Hematopoietic multipotent progenitor cell treated with erythropoietin and hydrocortisone succinate and interleukin-3 and kit ligand, for 17 days (in vitro differentiated cells): ENCODE measurements at regions not wholly inside any gene's neighbourhood (a gene's known extent, or its start where the extent isn't known, plus 50 kb on each side); places are given as distances from the start of the nearest gene placed in this dataset.

Experiments used
- DNase-seq: peaks from one replicate; pipeline ENCODE4 v3.0.0-alpha.2; 2015; ENCODE audit warnings: low spot score

DNA sequence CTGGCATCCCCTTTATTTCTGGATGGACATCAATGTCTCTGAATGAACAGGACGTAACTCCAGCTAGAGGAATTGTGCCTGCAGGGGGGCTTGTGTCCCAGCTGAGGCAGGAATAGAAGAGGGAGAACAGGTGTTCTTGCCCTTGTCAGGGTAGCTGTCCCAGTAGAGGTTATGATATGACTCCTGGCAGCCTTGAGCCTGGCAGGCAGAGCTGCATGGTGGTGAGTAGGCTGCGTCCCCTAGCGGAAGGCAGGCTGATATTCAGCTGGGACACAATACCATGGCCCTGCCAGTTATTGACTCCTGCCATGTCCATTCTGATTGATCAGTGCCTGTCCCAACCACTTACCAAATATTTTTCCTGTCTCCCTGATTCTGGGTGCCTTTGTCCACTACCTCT is 197.2 kb downstream of the RAP2A start:
- no peak for DNase-seq

DNA sequence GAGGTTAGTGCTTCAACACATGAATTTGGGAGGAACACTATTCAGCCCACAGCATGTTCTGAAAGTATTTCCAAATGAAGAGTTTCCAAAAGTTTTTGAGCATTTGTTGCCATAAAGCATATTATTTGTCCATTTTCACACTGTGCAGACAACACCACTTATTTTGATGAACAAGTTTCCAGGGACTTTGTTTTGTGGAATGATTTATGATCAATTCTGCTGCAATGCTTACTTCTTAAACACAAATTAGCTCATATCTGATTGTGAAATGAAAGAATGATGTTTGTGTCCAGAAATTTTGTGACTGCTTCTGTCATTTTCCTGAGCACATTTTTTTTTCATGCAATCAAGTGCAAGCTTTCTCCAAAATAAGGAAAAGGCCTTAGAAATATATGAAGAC is 205.3 kb downstream of the RAP2A start:
- DNase-seq = no peak

DNA sequence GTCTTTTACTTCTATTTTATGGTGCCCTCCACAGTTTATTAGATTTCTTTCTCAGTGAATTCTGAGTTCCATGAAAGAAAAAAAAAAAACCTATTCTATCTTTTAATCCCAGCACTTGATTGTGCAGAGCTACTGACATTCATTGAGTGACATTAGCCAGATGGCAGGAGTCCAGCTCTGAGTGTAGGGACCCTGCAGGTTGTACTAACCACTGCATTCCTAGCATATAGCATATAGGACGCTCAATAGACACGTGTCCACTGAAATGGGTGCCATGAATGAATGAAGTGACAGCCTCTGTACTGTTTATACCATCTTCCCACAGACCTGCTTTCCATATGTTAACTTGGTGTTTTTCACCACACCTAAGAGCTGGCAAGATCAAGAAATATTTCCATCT is 206.3 kb downstream of the RAP2A start:
- DNase-seq = no peak

DNA sequence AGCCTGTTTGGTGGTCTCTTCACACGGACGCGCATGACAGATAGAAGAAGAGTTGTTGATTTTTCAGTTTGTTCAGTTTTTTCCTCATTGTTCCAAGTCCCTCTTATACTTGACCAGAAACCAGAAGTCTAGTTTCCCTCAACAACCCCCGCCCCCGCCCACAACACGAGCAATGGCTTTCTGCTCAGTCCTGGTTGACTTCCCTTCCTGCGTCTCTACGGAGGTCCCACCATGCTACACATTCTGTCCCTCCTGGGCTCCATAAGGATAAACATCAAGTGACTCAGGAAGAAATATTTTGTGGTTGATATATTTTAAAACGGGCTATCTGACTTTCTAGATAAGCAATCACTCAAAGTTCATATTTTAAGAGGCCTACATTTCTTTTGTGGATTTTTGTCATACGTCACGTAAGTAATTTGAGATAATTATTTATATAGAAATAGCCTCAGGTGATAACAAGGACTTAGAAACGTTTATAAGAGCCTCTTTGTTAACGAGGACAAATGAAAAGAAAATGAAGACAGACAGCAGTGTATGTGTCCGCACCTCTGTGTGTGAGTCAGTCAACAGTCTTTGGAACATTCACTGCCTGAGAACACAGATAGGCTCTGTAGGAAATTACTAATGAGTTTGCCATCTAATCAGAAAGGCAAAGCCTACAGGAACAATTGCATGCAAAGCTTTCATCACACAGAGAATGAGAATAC is 214.4 kb downstream of the RAP2A start:
- no peak for DNase-seq

DNA sequence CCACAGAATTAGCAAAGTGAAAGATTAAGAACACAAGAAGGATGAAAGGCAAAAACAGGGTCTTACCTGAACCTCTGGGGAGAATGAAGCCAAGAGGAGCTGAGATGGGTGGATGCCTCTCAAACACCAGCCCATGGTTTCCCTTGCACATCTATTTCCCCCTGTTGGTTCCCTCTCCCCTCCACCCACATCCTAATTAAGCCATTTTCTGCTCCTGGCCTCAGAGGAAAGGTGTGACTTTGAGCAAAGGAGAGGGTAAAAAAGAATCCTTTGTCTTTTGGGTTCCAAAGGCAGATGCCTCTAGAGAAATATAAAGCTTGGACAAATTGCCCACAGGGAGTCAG is 214.9 kb downstream of the RAP2A start:
- DNase-seq = no peak

DNA sequence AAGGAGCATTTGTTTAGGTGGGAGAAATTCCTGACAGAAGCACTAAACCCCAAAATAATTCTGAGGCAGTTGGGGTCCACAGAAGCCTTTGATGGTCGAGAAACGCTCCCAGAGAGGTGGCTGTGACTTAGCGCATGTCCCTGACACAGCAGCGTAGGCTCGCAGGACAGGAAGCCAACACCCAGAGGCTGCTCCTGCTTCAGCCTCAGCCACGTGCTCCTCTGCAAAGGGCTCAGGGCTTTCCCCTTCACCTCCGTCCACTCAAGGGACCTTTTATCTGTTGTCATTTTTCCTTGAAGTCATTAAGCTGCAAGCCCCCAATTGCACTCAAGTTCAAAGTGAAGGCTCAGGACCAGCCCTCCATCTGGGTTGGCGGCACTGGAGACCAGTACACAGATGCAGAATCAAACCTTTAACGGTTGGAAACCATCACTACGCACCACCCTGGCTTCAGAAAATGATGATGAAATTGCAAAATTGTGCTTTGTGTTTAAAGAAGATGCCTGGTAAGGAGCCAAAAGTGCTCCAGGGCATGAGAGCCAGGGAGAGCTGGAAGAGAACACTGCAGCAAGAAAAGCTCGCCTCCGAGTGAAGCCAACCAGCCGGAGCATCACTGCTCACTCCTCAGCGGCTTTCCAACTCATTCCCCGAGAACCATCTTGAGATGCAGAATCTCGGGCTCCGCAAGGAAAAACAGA is 219.6 kb downstream of the RAP2A start:
- no peak for DNase-seq

DNA sequence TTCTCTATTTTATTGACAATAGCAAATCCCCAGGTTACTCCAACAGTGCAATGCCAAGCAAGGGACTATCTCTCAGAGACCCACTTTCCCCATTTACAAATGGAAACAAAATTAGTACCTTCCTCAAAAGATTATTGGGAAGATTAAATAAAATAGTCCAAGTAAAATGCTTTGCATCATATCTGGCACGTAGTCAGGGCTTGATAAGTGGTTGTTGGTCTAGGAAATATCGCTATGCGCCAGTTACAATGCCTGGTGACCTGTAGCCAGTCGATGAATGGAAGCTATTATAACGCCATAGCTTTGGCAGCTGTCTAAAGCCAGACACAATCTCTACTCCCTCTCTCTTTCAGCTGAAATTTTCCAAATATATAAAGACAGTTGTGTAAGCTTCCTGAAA is 220.3 kb downstream of the RAP2A start:
- no peak for DNase-seq

DNA sequence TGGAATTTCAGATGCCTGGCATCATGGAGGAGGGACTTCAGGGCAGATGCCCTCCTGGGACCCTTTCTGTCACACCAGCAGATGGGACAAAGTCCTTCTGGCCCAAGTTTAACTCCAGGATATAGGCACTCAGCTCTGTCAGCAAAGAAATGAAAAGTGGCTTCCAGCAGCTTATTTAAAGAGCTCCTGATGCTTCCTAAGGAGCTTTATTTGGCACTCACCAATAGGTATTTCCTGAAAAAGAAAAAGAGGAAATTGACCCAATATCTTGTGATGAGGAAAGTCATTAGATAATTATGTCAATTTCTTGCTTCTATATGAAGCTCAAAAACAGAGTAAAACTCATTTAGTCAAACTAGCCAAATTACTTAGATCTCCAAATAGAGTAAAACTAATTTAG is 224.6 kb downstream of the RAP2A start:
- DNase-seq = no peak

DNA sequence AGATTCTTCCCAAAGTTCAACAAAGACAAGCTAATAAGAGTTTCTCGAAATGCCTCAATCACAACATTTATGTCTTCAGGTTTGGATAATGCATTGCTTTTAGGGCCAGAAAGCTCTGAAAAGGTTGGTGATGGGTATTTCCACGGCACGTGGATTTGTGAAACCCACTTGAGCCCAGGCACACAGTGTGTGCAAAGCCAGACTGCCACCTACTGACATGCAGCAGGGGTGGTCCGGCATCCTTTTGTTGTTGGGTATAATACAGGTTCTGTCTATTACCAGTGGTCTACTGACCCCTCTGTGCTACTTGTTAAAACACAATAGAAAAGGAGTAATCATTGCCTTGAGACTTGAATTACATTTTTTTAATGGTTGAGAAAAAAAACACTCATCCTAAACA is 225.6 kb downstream of the RAP2A start:
- no peak for DNase-seq

DNA sequence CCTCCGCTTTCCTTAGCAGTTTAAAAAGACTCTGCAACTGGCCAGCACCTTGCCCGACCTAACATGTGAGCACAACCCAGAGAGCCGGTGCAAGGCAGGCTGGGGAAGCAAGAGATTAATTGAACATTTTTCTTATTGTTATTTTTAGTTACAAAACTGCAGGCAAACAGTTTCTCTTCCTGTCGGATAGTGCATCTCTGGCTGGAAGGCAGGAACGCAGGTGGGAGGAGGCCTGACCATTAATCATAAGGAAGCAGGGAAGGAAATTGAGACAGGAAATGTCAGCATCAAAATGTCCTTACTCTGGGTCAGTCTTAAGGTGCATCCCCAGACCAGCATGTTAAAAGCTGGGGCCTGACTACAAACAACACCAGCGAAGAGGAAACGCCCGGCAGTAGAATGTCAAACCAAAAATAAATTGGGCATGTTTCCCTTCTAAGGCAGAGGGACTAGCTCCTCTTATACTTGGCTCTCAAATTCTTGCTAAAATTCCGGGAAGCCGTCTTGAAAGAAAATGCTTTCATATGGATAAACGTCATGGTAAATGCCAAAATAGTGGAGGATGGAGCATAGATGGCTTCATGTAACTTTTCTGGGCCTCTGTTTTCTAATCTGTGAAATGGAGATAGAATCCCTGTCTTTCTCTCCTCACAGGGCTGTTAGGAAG is 226.8 kb downstream of the RAP2A start:
- no peak for DNase-seq

DNA sequence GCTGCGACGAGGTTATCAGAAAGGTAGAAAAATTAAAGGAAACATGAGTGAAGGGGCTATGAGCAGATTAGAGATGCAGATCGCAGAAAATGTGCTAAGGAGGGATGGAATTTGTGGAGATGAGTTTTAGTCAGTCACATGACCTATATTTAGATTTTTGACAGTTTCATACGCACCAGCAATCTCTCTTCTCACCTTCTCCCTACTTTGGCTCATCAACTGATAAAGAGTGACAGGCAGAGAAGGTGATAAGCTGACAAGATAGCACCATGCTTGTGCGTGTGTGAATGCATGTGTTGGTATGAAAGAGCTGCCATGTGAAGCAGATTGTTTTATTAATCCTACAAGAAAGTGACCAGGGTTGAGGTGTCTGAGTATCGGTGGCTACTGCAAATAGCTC is 252.6 kb downstream of the RAP2A start:
- DNase-seq = no peak

DNA sequence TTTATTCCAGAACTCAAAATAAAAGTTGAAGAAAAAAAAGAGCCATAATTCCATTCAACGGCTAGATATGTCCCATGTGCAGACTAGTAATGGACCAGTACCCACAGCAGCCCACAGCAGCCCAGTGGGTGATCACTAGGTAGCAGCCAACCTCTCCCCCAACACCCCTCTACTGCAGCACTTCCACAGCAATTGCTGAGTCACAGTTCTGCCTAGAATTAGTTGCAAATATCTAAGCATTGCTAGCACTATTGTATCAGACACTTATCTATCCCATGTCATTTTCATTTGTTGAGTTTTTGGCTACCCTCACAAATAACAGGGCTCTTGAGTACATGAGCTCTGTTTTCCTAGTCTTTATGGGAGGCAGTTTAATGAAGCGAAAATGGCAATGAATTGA is 258.7 kb downstream of the RAP2A start:
- DNase-seq = no peak

DNA sequence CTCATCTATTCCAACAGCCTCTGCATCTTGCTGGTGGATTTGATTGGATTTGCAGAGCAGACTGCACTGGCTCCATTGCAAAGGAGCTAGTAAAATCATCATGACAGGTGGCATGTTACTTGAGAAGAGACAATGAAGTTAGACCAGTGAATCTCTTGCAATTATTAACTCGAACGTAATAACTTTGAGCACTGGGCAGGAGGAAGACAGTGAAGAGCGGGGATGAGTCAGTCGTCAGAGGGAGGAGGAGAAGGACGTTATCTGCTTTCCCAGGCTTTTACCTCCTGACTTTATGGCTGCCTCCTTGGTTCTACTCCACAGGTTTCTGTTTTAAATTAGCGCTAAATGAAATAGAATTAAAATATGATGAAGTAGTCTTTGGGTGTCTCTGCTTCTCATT is 257.8 kb upstream of the IPO5 start:
- DNase-seq = no peak

DNA sequence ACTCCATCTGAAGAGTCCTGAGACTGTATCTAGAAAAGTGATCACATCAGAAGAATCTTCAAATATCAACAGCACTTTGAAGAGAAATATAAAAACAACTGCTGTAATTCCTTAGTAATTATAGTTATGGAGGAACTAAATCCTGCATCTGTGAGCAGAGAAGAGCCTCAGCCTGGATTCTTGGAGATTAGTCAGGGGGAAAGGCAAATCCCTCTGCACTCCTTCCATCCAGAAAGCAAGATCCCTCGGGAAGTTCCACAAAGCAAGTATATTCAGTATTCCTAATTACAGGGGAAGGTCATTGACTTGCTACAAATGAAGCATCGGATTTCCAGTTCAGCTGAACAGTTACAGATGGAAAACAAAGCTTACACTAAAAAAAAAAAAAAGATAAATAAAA is 256.6 kb upstream of the IPO5 start:
- DNase-seq = no peak

DNA sequence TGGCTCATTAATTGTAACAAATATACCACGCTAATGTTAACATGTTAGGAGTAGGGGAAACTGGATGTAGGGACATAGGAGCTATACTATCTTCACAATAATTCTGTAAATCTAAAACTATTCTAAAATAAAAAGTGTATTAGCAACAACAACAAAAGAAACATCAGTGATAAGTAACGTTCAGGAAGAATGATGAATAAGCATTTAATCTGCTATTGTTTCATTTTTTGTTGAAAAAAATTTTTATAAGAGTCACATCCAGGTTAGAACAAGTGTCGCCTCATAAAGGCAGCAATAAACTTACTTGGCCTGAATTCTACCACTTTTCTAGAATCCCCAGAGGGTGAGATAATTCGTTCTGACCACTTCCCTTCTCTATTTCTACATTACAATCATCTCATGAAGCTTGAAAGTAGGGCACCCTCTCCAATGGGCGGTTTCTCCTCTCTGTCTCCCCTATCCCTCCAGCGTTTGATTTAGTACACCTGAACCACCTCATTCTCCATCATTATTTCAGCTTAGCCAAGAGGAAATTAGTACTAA is 253.1 kb upstream of the IPO5 start:
- no peak for DNase-seq

DNA sequence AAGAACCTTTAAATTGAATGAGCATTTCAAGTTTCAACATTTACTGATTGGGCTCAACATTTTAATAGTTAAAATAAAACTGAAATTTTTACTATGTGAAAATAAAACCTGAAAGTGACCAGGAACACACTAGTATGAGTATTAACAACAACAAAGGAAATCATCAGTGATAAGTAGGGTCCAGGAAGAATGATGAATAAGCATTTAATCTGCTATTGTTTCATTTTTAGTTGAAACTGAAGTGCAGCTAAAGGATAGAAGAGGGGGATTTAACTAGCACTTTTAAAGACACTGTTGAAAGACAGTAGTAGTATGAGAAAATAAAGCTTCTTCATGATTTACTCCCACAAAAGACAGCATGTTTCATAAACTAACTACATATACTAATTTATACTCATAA is 250.9 kb upstream of the IPO5 start:
- DNase-seq = no peak

DNA sequence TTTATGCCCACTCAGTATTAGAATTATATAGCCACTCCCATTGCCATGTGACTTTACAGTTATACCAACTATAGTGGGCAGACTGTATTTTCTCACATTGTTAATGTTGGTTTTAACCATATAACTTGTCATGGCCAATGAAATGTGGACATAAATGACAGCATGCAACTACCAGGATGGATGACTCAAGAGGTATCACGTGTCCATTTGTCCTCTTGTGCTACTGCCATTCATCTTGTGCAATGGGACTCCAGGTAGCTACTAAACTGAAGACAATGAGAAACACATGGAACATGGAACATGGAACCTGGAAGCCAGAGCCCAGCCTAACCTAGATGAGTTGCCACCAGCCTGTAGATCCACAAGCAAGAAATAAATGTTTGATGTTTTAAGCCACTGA is 242.7 kb upstream of the IPO5 start:
- no peak for DNase-seq

DNA sequence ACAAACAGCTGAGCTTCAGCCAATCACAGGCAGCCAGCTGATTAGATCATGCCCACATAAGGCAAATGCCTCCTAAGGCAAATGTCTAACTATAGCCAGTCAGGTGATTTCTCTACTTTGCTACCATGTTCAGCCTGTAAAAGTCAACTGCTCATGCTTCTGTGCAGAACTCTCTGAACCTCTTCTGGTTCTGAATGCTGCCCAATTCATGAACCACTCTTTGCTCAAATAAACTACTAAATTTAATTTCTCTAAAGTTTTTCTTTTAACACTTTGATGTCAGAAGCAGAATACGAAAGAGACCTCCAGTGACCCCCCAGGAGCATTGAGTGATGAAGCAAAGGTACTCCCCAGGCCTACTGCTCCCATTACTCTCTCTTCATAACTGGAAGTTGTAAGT is 240.7 kb upstream of the IPO5 start:
- no peak for DNase-seq

DNA sequence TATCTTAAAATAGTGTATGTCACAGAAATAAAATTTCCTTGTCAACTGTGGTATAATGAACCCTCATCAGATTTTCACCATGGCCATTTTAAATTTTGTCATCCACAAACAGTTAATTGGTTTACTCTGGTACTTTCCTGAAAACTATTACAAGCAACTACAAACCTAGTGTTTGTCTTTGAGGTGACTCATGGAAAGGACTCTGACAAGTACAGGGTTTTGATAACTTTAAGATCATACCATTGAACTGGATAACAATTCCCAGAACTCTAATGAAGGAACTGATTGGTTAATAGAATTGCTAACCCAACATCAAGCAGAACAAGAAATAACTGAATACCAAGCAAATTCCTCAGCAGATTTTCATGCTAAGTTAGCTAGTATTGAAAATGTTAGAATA is 237.7 kb upstream of the IPO5 start:
- no peak for DNase-seq

DNA sequence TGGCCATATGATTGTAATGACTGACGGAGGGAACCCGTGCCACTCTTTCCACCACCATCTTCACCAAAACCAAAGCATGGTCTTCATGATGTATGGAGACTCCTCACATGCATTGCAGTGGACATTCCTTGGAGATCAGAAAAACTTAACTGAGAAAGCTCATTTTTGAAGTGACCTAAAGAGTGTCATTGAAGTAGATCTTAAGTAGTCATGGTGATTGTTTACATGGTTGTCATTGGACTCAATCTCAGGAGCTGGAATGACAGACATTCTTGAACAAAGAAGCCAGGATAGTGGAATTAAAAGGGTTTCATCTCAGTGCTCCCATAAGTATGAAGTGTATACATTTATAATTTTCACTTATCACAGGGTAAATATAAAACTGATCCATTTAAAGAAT is 236.7 kb upstream of the IPO5 start:
- no peak for DNase-seq

DNA sequence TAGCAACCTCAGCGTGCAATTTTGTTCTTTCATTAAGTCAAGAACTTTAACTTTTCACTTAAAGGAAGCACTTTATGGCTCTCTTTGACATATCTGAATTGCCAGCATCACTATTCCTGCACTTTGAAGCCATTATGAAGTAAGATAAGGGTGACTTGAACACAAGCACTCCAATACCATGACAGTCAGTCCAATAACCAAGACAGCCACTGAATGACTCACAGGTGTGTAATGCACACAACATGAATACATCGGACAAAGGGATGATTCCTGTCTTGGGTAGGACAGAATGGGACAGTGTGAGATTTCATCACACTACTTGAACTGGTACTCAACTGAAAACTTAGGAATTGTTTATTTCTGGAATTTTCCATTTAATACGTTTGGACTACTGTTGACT is 233.7 kb upstream of the IPO5 start:
- no peak for DNase-seq

DNA sequence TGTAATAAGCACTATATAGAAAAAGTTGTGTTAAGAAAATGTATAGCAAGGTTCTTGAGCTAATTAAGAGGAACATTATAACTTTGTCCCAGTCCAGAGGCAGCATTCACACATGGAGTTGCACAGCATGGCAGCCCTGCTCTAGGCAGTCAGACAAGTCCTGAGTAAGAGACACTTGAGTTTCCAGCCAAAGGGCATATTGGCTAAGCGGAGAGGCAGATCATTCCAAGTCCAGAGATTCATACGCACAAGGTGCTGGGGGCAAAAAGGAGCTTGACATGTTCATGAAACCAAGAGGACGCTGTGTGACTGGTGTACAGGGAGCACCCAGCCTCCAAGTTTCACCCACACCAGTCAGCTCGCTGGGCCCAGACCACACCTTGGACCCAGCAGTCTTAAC is 232.6 kb upstream of the IPO5 start:
- no peak for DNase-seq

DNA sequence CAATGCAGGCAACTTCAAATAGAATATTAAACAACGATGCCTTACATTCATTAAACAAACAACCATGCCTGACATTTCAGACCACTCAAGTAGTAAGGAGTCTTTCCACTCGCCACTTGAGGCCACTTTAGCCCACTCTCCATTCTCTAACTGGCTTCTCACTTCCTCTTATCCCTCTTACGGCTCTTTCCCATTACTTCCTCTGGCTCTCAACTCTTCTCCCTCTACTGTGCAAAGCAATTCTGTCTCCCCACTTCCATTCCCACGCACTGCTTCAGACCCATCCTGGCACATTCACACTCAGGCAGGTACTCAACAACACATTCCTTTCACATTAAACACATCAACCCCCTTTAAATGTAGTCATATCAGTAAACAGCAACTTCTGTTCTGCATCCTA is 229.8 kb upstream of the IPO5 start:
- no peak for DNase-seq

DNA sequence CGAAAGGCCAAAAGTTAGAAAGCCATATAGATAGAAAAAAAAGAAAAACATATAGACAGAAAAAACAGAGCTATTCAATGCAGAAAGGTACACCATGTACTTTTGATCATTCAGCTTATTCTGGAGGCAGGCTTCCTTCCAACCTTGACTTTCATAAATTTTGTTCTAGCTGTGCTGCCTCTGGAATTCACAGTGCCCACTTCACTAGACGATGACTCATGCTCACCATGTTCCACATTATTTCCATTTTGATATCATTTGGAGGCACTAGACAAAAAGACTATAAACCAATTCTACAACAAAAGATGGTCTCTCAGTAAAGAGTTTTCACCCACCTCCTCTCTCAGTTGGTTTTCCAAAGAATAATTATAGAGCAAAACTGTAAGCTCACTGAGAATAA is 229.0 kb upstream of the IPO5 start:
- no peak for DNase-seq
